Keratinocyte (primary cell): ENCODE measurements at regions not wholly inside any gene's neighbourhood (a gene's known extent, or its start where the extent isn't known, plus 50 kb on each side); places are given as distances from the start of the nearest gene placed in this dataset.

Source experiments
- DNase-seq: peaks from one replicate; pipeline ENCODE4 v3.0.0-alpha.2; 2011; ENCODE audit warnings: low read depth, missing footprints, low spot score
- FAIRE-seq: peaks from 2 replicates; lab custom pipeline; 2011; peaks lifted over from hg19 to GRCh38; lab: Jason Lieb, UNC
- H2AFZ ChIP-seq: 2 replicates; pipeline ENCODE4 v1.6.0; 2012; ENCODE audit warnings: low read length, control low read depth, inconsistent platforms; ENCODE audit not compliant: control insufficient read depth
- H3K27ac ChIP-seq: 2 replicates; pipeline ENCODE4 v1.5.1; 2011; ENCODE audit warnings: low read length; ENCODE audit not compliant: control insufficient read depth, insufficient read depth
- H3K27me3 ChIP-seq: 3 replicates; pipeline ENCODE4 v1.6.0; 2011; ENCODE audit warnings: low read length; ENCODE audit not compliant: control insufficient read depth, insufficient read depth; ENCODE audit errors: extremely low read depth
- H3K36me3 ChIP-seq, 2 experiments: 2 replicates in 1 of 2; 3 replicates in 1 of 2; pipeline ENCODE4 v1.5.1; 2011; ENCODE audit warnings: low read length in 2 of 2, mild to moderate bottlenecking in 1 of 2; ENCODE audit not compliant: control insufficient read depth in 2 of 2, insufficient read depth in 2 of 2; ENCODE audit errors: extremely low read depth in 1 of 2
- H3K4me1 ChIP-seq: 3 replicates; pipeline ENCODE4 v1.5.1; 2011; ENCODE audit warnings: low read length; ENCODE audit not compliant: control insufficient read depth, insufficient read depth; ENCODE audit errors: extremely low read depth
- H3K4me2 ChIP-seq: 3 replicates; pipeline ENCODE4 v1.6.0; 2011; ENCODE audit warnings: low read depth, low read length; ENCODE audit not compliant: control insufficient read depth, insufficient read depth; ENCODE audit errors: extremely low read depth
- H3K4me3 ChIP-seq, 3 experiments: fragments of 200-600 bp in 1 of 3; sonication (generic) in 1 of 3; 2 replicates in 2 of 3; 3 replicates in 1 of 3; pipeline ENCODE4 v1.5.1; 2011 to 2016; ENCODE audit warnings: low read length in 3 of 3, mild to moderate bottlenecking in 3 of 3, control low read depth in 2 of 3, inconsistent platforms in 1 of 3, low read depth in 1 of 3, mixed read lengths in 1 of 3, mixed run types in 1 of 3, moderate library complexity in 1 of 3; ENCODE audit not compliant: control insufficient read depth in 2 of 3, insufficient read depth in 2 of 3; ENCODE audit errors: extremely low read depth in 1 of 3
- H3K79me2 ChIP-seq: 2 replicates; pipeline ENCODE4 v1.6.0; 2012; ENCODE audit warnings: low read length; ENCODE audit not compliant: control insufficient read depth, insufficient read depth
- H3K9ac ChIP-seq: 3 replicates; pipeline ENCODE4 v1.6.0; 2011; ENCODE audit warnings: low read length; ENCODE audit not compliant: control insufficient read depth, insufficient read depth; ENCODE audit errors: extremely low read depth
- H3K9me1 ChIP-seq: 3 replicates; pipeline ENCODE4 v1.6.0; 2011; ENCODE audit warnings: low read length; ENCODE audit not compliant: control insufficient read depth, insufficient read depth; ENCODE audit errors: extremely low read depth
- H3K9me3 ChIP-seq: 2 replicates; pipeline ENCODE4 v1.5.1; 2012; ENCODE audit warnings: low read depth, low read length; ENCODE audit not compliant: control insufficient read depth
- H4K20me1 ChIP-seq: 3 replicates; pipeline ENCODE4 v1.6.0; 2011; ENCODE audit warnings: low read length; ENCODE audit not compliant: control insufficient read depth, insufficient read depth; ENCODE audit errors: extremely low read depth
- CTCF ChIP-seq, 3 experiments: IDR thresholded peaks in 1 of 3; conservative IDR thresholded peaks in 1 of 3; optimal IDR thresholded peaks in 1 of 3; 2 replicates in 2 of 3; 3 replicates in 1 of 3; pipeline versions ENCODE3 to v1.5.1; 2011; ENCODE audit warnings: low read length in 3 of 3, mild to moderate bottlenecking in 3 of 3, moderate library complexity in 2 of 3, control low read depth in 1 of 3, inconsistent platforms in 1 of 3; ENCODE audit not compliant: insufficient read depth in 2 of 3; ENCODE audit errors: extremely low read depth in 1 of 3
- EZH2 ChIP-seq: IDR thresholded peaks from one replicate; pipeline ENCODE4 v1.6.1; 2012; ENCODE audit warnings: inconsistent platforms, mild to moderate bottlenecking, low read length, moderate library complexity
- dilution Hi-C: fragments of 300-500 bp; cut with MboI; formaldehyde crosslinking; loops from one replicate; pipeline ENCODE4 v1.7.0; 2020; ENCODE audit warnings: low sequenced_read_pairs; ENCODE audit not compliant: extremely low pct_ligation_motif_present

GRCh38 chr2:37855283-37856041 is 69.6 kb upstream of the RMDN2 start:
- TF ChIP-seq EZH2, result no peak
- TF ChIP-seq CTCF (optimal IDR thresholded peaks at IDR 0.05 in 1 of 3, IDR thresholded peaks at IDR 0.05 in 1 of 3, conservative IDR thresholded peaks at IDR 0.05 in 1 of 3; ENCODE audit: extremely low read depth in 1 of 3, insufficient read depth in 2 of 3, low read length in 3 of 3), result no peak
- Histone ChIP-seq H2AFZ (peak overlapping the region; percentile 70), H3K9me1 (no peaks in the 10 kb centered on the region), H3K79me2 (no peaks in the 10 kb centered on the region), H3K9me3 (no peaks in the 10 kb centered on the region), H3K36me3 (no peaks in the 10 kb centered on the region), H3K9ac (no peak overlapping the region), H4K20me1 (no peaks in the 10 kb centered on the region), H3K27ac (no peak overlapping the region), H3K4me2 (peak overlapping the region; percentile 33), H3K4me1 (peaks cover 6% of the 10 kb centered on the region), H3K4me3 (no peak overlapping the region), H3K27me3 (peaks cover 6% of the 10 kb centered on the region)
- DNase-seq (no peak), FAIRE-seq (peak; percentile 23)
- dilution Hi-C loops, result loop anchor here (25.0 kb wide), 1 partner anchor 443 kb away; no protein-coding TSS in a partner anchor

GRCh38 chr2:37856101-37856751 is 68.9 kb upstream of the RMDN2 start:
- Histone ChIP-seq H3K4me3 (no peak overlapping the region), H3K4me2 (no peak overlapping the region), H2AFZ (no peak overlapping the region), H3K27me3 (peaks cover 6% of the 10 kb centered on the region), H3K36me3 (no peaks in the 10 kb centered on the region), H3K9me1 (no peaks in the 10 kb centered on the region), H3K79me2 (no peaks in the 10 kb centered on the region), H3K9ac (no peak overlapping the region), H3K4me1 (peaks cover 6% of the 10 kb centered on the region), H3K27ac (no peak overlapping the region), H4K20me1 (no peaks in the 10 kb centered on the region), H3K9me3 (no peaks in the 10 kb centered on the region)
- FAIRE-seq (no peak), DNase-seq (no peak)
- dilution Hi-C loops, result loop anchor here (25.0 kb wide), 1 partner anchor 444 kb away; no protein-coding TSS in a partner anchor
- no peak for TF ChIP-seq CTCF (optimal IDR thresholded peaks at IDR 0.05 in 1 of 3, IDR thresholded peaks at IDR 0.05 in 1 of 3, conservative IDR thresholded peaks at IDR 0.05 in 1 of 3; ENCODE audit: extremely low read depth in 1 of 3, insufficient read depth in 2 of 3, low read length in 3 of 3)
- no peak for TF ChIP-seq EZH2
